ENCODE measurements at regions not wholly inside any gene's neighbourhood (a gene's known extent, or its start where the extent isn't known, plus 50 kb on each side); places are given as distances from the start of the nearest gene placed in this dataset.

GRCh38 chrX:80316526-80316925, 103.7 kb upstream of the TENT5D start:
- Histone ChIP-seq H4K20me1 (ENCODE audit: insufficient read depth, low read length) (no peaks in the 10 kb centered on the region), H3K4me2 (ENCODE audit: insufficient read depth, low read length) (no peak overlapping the region), H3K27me3 (ENCODE audit: insufficient read depth, low read length, poor library complexity) (no peaks in the 10 kb centered on the region), H3K36me3 (ENCODE audit: insufficient read depth, low read length) (no peaks in the 10 kb centered on the region), H3K9me3 (ENCODE audit: insufficient read depth, low read length, severe bottlenecking) (no peaks in the 10 kb centered on the region), H2AFZ (ENCODE audit: low read depth, low read length) (no peak overlapping the region), H3K4me1 (ENCODE audit: insufficient read depth, low read length) (no peaks in the 10 kb centered on the region), H3K79me2 (ENCODE audit: insufficient read depth, low read length) (no peaks in the 10 kb centered on the region), H3K27ac (ENCODE audit: low read length) (no peak overlapping the region), H3K4me3 (ENCODE audit: low read depth in 1 of 2, low read length in 2 of 2) (no peak overlapping the region), H3K9ac (ENCODE audit: low read depth, low read length) (no peak overlapping the region)
- no peak for ATAC-seq (ENCODE audit: insufficient read depth, low read depth)
- TF ChIP-seq, protein P1, sequence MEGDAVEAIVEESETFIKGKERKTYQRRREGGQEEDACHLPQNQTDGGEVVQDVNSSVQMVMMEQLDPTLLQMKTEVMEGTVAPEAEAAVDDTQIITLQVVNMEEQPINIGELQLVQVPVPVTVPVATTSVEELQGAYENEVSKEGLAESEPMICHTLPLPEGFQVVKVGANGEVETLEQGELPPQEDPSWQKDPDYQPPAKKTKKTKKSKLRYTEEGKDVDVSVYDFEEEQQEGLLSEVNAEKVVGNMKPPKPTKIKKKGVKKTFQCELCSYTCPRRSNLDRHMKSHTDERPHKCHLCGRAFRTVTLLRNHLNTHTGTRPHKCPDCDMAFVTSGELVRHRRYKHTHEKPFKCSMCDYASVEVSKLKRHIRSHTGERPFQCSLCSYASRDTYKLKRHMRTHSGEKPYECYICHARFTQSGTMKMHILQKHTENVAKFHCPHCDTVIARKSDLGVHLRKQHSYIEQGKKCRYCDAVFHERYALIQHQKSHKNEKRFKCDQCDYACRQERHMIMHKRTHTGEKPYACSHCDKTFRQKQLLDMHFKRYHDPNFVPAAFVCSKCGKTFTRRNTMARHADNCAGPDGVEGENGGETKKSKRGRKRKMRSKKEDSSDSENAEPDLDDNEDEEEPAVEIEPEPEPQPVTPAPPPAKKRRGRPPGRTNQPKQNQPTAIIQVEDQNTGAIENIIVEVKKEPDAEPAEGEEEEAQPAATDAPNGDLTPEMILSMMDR (IDR thresholded peaks at IDR 0.05; ENCODE audit: borderline replicate concordance, extremely low read depth, low read length, poor library complexity, severe bottlenecking), result no peak
- no peak for TF ChIP-seq EZH2 (IDR thresholded peaks at IDR 0.05; ENCODE audit: borderline replicate concordance, low read depth, low read length, severe bottlenecking)
- DNase-seq, result no peak

GRCh38 chrX:80317646-80318045, 102.6 kb upstream of the TENT5D start:
- H3K9ac ChIP-seq (ENCODE audit: low read depth, low read length), result no peak overlapping the region
- no peak overlapping the region for H3K4me2 ChIP-seq (ENCODE audit: insufficient read depth, low read length)
- TF ChIP-seq, protein P1 (IDR thresholded peaks at IDR 0.05; ENCODE audit: borderline replicate concordance, extremely low read depth, low read length, poor library complexity, severe bottlenecking), result no peak
- TF ChIP-seq EZH2 (IDR thresholded peaks at IDR 0.05; ENCODE audit: borderline replicate concordance, low read depth, low read length, severe bottlenecking), result no peak
- H3K79me2 ChIP-seq (ENCODE audit: insufficient read depth, low read length), result no peaks in the 10 kb centered on the region
- no peak overlapping the region for H3K4me3 ChIP-seq (ENCODE audit: low read depth in 1 of 2, low read length in 2 of 2)
- no peaks in the 10 kb centered on the region for H3K27me3 ChIP-seq (ENCODE audit: insufficient read depth, low read length, poor library complexity)
- no peak for DNase-seq
- H3K27ac ChIP-seq (ENCODE audit: low read length), result no peak overlapping the region
- no peak for ATAC-seq (ENCODE audit: insufficient read depth, low read depth)
- no peaks in the 10 kb centered on the region for H4K20me1 ChIP-seq (ENCODE audit: insufficient read depth, low read length)
- no peaks in the 10 kb centered on the region for H3K9me3 ChIP-seq (ENCODE audit: insufficient read depth, low read length, severe bottlenecking)
- no peaks in the 10 kb centered on the region for H3K4me1 ChIP-seq (ENCODE audit: insufficient read depth, low read length)
- no peak overlapping the region for H2AFZ ChIP-seq (ENCODE audit: low read depth, low read length)
- no peaks in the 10 kb centered on the region for H3K36me3 ChIP-seq (ENCODE audit: insufficient read depth, low read length)

DNA sequence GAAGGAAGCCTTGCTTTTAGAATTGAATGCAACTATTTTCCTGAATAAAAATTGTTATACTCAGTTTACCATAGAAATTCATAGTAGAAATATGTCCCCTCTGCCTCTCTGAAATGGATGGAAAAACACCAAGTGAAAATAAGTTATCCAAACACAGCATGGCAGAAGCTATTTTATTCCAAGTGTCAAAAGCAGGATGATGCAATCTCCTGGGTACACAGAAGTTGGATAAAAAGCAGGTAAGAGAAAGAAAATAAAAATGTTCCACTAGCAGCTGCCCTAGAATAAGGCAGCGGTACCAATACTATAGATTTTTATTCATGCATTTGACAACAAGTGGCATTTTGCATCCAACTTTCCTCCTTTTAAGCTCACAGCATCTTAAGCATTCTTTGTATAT, 89.0 kb upstream of the TENT5D start:
- H2AFZ ChIP-seq (ENCODE audit: low read depth, low read length), result no peak overlapping the region
- no peaks in the 10 kb centered on the region for H3K36me3 ChIP-seq (ENCODE audit: insufficient read depth, low read length)
- H3K79me2 ChIP-seq (ENCODE audit: insufficient read depth, low read length), result no peaks in the 10 kb centered on the region
- H3K4me2 ChIP-seq (ENCODE audit: insufficient read depth, low read length), result no peak overlapping the region
- H4K20me1 ChIP-seq (ENCODE audit: insufficient read depth, low read length), result no peaks in the 10 kb centered on the region
- ATAC-seq (ENCODE audit: insufficient read depth, low read depth) (no peak), DNase-seq (no peak)
- no peak for TF ChIP-seq EZH2 (IDR thresholded peaks at IDR 0.05; ENCODE audit: borderline replicate concordance, low read depth, low read length, severe bottlenecking)
- TF ChIP-seq, protein P1 (IDR thresholded peaks at IDR 0.05; ENCODE audit: borderline replicate concordance, extremely low read depth, low read length, poor library complexity, severe bottlenecking), result no peak
- no peaks in the 10 kb centered on the region for H3K9me3 ChIP-seq (ENCODE audit: insufficient read depth, low read length, severe bottlenecking)
- H3K27ac ChIP-seq (ENCODE audit: low read length), result no peak overlapping the region
- no peaks in the 10 kb centered on the region for H3K4me1 ChIP-seq (ENCODE audit: insufficient read depth, low read length)
- H3K27me3 ChIP-seq (ENCODE audit: insufficient read depth, low read length, poor library complexity), result no peaks in the 10 kb centered on the region
- H3K4me3 ChIP-seq (ENCODE audit: low read depth in 1 of 2, low read length in 2 of 2), result no peak overlapping the region
- no peak overlapping the region for H3K9ac ChIP-seq (ENCODE audit: low read depth, low read length)

GRCh38 chrX:80334583-80334982, 85.7 kb upstream of the TENT5D start:
- H3K9ac ChIP-seq (ENCODE audit: low read depth, low read length), result no peak overlapping the region
- H3K79me2 ChIP-seq (ENCODE audit: insufficient read depth, low read length), result no peaks in the 10 kb centered on the region
- H3K27me3 ChIP-seq (ENCODE audit: insufficient read depth, low read length, poor library complexity), result no peaks in the 10 kb centered on the region
- no peak overlapping the region for H3K4me2 ChIP-seq (ENCODE audit: insufficient read depth, low read length)
- no peak for TF ChIP-seq EZH2 (IDR thresholded peaks at IDR 0.05; ENCODE audit: borderline replicate concordance, low read depth, low read length, severe bottlenecking)
- TF ChIP-seq, protein P1 (IDR thresholded peaks at IDR 0.05; ENCODE audit: borderline replicate concordance, extremely low read depth, low read length, poor library complexity, severe bottlenecking), result no peak
- no peaks in the 10 kb centered on the region for H4K20me1 ChIP-seq (ENCODE audit: insufficient read depth, low read length)
- H3K9me3 ChIP-seq (ENCODE audit: insufficient read depth, low read length, severe bottlenecking), result no peaks in the 10 kb centered on the region
- H3K4me3 ChIP-seq (ENCODE audit: low read depth in 1 of 2, low read length in 2 of 2), result no peak overlapping the region
- ATAC-seq (ENCODE audit: insufficient read depth, low read depth) (no peak), DNase-seq (no peak)
- H3K4me1 ChIP-seq (ENCODE audit: insufficient read depth, low read length), result no peaks in the 10 kb centered on the region
- H2AFZ ChIP-seq (ENCODE audit: low read depth, low read length), result no peak overlapping the region
- no peak overlapping the region for H3K27ac ChIP-seq (ENCODE audit: low read length)
- no peaks in the 10 kb centered on the region for H3K36me3 ChIP-seq (ENCODE audit: insufficient read depth, low read length)
